ENCODE measurements at regions not wholly inside any gene's neighbourhood (a gene's known extent, or its start where the extent isn't known, plus 50 kb on each side); places are given as distances from the start of the nearest gene placed in this dataset.

- no peak for TF ChIP-seq ZNF274 (IDR thresholded peaks at IDR 0.05; ENCODE audit: low read depth, low read length)
- no peak for TF ChIP-seq YY1 (IDR thresholded peaks at IDR 0.05; ENCODE audit: insufficient read depth, insufficient read length)
- no peak for TF ChIP-seq SUZ12 (IDR thresholded peaks at IDR 0.05; ENCODE audit: extremely low read depth, insufficient read depth, insufficient read length)
These were observed 588.5 kb downstream of the VRK1 start for GRCh38 chr14:97385727-97386126.
